Ramos (cell line): ENCODE measurements at regions not wholly inside any gene's neighbourhood (a gene's known extent, or its start where the extent isn't known, plus 50 kb on each side); places are given as distances from the start of the nearest gene placed in this dataset.
"Not testable (repeated sequence)": the region's sequence is repeated elsewhere in the genome, so short reads cannot be mapped to it uniquely, and the experiment has no call there.

Experiments
- in situ Hi-C: fragments of 300-500 bp; cut with MboI; formaldehyde crosslinking; loops from one replicate; pipeline ENCODE4 v1.14.3; 2022; ENCODE audit warnings: low sequenced_read_pairs; ENCODE audit not compliant: unreplicated experiment

DNA sequence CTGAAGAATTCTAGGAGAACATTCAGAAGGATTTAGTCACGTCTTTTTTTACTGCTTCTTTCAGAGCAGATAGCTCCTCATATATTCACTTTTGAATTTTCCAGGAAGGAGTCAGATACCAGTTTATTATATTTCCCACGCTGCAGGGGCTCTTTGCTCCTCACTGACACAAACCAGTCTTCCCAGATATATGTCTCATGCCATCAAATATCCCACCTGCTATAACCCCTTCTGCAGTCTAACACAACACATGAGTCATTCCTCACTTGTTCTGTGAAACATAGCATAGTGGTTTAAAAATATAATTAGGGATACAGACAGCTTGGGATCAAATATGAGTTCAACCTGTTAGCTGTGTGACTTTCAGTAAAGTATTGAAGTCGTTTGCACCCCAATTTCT, 251.7 kb upstream of the DPYD start:
- in situ Hi-C loops: no loop called here

DNA sequence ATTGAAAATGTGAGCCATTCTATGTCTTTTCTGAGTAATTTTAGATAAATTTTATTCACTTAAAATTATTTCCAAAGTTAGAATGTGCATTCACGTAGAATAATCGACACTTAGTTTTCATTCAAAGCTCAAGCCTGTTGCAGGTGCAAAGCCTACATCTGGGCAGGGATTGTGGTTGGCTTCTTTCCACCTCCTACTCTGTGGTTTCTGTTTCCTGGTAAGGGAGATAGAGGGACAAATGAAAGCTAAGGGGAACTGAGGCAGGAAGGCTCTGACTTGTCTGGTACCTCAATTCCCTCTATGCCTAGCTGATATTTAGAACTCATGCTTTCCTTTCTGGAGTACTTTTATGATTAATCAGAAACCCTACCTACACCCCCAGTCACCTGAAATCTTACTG, 251.2 kb upstream of the DPYD start:
- in situ Hi-C loops: no loop called here

DNA sequence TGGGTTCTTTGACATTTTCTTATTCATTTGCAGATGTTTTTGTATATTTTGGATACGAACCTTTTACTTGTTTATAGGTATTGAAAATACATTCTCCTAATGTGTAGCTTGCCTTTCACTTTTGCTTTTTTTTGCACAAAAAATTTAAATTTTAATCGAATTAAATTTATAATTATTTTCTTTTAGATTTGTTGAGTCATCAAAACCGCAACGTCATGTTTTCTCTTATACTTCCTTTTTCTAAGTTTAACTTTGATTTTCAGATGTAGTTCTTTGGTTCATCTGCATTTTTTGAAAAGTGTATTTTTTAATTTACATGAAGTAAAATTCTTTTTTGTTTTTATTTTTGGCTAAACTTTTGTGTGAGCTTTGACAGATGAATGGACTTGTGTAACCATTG, 243.7 kb upstream of the DPYD start:
- in situ Hi-C loops: no loop called here

DNA sequence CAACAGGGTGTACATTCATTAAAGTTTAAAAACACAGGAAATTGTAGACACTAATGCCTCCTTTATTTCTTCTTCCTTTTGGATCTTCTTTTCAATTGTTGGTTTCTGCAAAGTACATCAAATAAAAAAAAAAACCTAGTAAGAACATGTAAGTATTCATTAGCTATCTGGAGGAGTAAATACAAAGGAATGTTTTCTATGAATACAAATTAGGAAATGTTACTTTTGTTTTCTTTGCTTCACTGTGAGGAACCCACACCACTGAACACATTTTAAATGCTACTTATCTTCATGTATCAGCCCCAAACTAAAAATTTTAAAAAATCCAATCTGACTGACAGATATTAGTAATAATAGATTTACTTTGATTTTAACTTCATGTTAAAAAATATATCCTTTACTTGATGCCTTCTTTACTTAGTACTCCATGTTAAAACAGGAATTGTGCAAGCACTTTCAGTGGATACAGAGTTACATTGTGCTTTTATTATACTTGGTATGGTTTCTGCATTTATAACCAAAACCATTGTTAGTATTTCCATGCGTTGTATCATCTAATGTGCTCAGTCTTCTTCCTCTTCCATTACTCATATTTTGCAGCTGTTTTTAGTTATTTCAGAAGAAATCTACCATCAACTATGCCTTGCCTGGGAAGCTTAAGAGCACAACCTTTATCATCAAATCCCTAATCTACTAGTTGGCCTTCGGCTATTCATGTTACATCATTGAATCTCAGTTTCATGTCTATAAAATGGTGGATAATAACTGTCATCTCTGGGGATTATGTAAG, 236.9 kb upstream of the DPYD start:
- in situ Hi-C loops: no loop called here

DNA sequence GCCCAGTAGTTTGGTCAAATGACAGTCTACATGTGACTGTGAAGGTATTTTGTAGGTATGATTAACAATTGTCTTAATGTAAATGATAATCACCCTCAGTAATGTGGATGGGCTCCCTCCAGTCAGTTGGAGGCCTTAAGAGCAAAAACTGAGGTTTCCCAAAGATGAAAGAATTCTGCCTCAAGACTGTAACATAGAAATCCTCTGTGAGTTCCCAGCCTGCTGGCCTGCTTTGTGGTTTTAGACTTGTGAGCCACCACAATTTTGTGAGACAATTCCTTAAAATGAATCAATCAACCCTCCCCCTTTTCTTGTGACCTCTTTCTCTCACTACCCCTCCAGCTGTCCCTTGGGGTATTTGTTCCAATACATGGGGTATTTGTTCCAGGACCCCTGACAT, 226.4 kb upstream of the DPYD start:
- in situ Hi-C loops: no loop called here

DNA sequence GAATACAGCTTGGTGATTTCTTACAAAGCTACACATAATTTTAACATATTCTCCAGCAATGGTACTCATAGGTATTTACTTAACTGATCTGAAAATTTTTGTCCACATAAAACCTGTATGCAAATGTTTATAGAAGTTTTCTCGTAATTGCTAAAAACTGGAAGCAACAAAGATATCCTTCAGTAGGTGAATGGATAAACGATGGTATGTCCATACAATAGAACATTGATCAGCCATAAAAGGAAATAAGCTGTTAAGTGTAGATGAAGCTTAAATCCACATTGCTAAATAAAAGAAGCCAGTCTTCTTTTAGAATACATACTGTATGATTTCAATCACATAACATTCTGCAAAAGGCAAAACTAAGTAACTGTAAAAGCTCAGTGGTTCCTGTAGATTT, 224.8 kb upstream of the DPYD start:
- in situ Hi-C loops: no loop called here

DNA sequence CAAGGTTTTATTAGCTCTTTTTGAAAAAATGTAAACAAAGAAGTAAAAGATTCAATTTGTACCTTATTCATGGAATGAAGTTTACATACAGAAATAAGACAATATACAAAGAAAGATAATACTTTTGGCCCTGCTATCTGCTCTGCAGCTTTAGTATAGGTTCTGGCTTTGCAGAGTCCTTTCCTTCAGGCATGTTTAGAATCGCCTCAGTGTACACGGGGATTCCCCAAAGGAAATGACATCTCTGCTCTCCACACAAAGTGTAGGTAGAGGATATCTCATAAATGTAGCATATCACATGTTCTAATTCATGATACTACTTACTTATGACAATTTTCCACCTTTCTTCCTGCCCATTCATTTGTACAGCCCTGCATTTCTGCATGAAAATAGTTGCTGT, 222.6 kb upstream of the DPYD start:
- in situ Hi-C loops: no loop called here

DNA sequence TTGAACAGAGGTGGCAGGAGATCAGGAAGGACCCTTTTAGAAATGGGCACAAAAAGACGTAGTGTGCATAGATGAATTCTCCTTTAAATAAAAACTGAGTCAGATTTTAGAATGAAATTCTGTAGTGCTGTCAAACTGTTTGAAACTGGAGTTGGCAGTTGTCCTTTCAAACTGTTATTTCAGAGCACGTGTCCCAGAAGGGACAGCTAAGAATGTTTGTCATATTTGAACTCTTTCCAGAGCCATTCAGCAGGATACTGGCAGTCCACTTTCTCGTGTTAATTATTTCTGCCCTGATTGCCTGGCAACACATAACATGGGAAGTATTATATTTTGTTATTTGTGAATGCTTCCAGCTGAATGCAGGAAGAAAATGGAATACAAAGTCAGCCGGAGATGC, 212.3 kb upstream of the DPYD start:
- in situ Hi-C loops: no loop called here

DNA sequence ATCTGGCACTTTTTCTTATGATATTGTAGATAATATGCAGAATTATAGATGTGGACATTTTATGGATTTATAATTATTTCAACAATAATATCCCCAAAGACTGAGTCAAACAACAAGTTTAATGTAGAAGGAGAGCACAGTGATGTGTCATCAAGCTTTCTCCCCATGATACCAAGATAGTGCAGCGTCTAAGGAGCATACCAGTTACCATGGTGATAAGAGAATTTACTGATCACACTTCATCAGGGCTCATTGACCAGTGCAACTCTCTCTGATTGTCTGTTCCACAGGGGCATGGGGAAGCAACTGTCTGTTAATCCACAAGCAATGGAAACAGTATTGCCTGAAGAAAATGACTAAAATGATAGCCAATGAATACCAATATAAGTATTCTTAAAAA, 209.6 kb upstream of the DPYD start:
- in situ Hi-C loops: no loop called here

DNA sequence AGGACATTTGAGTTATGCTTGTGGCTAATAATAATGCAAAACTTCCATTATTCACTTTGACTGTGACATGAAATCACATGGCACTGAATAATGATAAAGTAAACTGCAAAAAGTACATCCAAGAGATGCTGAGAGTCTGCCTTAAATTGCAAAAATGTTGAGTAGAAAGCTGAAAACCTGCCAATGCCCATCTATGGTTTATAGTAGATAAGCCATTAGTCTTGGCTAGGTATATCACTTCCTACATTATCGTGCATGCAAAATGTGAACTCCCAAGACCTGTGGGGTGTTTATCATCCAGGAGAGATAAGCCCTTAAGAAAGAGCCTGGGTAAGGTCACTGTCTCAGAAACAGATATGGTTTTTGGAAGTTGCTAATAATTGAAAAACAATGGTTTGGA, 208.7 kb upstream of the DPYD start:
- in situ Hi-C loops: no loop called here

DNA sequence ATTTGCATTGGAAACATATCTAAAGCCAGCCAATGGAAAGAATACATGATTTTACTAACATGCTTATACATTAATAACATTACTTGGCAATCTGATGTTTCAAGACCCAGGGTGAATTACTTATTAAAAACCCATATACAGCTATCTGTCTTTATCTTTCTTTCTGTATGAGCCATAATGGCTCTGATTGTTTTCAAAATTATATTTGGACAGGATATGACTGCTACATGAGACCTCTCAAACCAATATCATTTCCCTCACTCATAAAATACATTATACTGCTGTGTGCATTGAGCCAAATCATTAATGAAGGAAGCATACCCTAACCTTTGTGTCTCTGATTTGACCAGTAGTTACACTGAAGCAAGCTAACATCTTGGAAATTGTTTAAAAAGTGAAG, 205.9 kb upstream of the DPYD start:
- in situ Hi-C loops: no loop called here

DNA sequence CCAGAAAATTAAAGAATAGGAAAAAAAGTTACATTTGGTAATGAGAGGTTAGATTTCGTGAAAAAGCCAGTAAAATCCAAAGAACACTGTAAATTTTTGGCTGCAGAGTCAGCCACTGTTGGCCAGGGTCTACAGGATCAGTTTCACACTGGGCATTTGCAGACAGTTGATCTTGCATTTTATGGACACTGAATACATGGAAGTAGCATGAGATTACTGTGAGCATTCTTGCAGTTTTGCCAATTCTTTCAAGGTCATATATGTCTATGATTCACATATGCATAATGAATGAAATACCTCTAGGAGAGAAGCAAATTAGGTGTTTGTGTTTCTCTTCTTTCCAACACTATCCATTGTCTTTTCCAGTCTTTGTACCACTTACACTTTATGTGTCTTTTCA, 200.8 kb upstream of the DPYD start:
- in situ Hi-C loops: no loop called here

DNA sequence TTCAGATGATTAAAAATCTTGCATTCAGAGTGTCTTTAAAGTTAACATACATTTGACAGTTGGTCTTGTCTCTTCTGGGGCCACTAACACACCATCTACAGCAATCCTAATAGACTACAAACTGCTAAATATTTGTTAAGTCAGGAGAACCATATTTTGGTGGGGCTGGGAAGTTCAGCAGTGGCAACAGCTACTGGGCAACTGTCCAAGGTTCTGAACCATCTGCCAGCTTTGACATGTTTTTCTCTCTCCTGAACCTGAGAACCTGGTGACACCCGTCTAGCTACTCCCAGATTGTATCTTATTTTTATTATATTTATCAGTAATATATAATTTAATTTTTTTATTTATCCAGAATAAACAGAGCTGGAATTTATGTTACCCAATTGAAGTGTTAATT, 199.0 kb upstream of the DPYD start:
- in situ Hi-C loops: no loop called here

DNA sequence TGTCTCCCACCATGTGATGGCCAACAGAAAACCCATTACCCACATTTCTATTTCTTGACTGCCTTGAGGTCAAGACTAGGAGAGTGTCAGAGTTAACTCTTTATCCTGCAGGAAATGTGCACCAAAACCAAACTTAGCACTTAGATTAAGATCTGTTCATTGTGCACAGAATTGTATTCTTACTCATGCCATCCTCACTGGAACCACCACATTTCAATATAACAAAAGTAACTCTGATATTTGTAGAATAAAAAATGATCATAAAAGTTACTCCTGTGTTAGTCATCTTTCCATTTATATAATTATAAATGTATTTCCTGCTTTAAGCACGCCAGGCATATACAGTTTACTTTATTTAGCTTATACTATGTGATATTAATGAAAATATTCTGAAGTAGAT, 193.0 kb upstream of the DPYD start:
- in situ Hi-C loops: no loop called here

DNA sequence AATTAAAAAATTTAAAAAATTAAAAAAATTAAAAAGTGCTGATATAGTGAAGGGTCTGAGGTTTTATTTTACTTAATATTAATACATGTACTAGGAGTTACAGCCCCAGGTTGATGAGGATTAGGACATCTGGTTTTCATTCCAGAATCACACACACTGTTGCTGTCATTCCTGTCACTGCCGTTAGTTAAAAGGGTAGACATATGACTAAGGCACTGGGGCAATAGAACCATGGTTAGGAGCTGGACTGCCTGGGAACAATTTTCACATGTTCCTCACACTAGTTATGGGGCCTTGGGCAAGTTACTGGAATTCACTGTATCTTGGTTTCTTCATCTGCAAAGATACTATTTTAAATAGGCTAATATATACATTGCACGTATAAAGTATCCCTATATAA, 191.8 kb upstream of the DPYD start:
- in situ Hi-C loops: no loop called here

DNA sequence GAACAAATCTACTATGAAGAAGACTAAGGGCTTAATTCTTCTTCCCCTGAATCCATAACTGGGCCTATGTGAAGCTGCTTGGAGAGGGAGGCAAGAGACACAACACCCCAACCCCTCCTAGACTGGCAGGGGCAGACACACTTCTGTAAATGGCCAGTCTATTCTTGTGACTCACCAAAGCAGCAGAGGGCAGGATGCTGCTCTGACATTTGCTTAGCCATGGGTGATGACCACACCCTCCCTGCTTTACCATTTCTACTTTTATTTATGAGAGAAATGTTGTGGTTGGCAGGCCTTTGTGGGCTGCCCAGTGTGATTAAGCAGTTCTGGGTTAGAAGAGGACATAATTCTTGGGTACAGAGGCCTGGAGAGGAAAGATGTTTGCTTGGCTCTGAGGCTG, 189.8 kb upstream of the DPYD start:
- in situ Hi-C loops: no loop called here

DNA sequence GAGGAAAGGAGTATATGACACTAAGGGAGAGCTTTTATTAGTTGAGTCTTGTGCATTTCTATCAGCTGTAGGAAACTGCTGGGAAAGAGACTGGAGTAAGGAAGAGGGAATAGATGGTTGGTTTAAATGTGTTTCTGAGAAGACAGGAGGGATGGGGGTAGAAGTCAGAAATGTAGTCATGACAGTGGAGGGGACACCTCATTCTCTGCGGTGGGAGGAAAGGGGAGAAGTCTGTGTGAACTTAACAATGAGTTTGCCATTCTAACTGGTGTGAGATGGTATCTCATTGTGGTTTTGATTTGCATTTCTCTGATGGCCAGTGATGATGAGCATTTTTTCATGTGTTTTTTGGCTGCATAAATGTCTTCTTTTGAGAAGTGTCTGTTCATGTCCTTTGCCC, 187.5 kb upstream of the DPYD start:
- in situ Hi-C loops: not testable (repeated sequence)

DNA sequence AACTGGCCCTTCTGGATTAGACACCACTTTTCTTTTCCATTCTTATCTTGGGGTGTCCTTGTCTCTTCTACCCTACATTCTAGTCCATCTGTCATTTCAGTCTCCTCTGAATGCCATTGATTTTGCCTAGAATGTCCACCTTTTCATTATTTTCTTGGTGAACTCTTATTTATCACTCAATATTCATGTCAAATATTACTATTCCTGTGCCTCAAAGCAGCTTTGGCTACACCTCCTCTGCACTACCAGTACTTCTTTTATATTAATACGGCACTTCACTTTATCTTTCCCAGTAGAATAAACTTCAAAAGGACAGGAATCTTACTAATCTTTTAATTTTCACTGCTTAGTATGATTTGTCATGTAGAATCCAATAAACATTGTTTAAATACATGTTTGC, 186.4 kb upstream of the DPYD start:
- in situ Hi-C loops: no loop called here

DNA sequence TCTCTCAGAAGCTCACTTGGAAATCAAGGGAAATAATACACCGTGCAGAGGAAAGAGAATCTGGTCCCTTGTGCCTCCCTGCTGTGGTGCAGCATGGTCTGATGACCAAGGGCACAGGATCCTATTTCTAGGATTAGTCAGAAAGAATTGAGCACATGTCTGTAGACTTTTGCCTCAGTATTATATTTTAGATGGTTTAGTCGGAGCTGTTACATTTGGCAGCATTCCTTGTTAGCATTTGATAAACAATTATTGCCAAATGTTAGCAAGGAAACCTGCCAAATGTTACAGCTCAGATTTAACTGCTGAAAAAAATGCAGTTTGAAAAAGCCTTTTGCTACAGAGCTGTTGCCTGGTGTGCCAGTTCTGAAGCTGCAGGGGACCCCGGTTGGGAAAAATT, 183.5 kb upstream of the DPYD start:
- in situ Hi-C loops: no loop called here

DNA sequence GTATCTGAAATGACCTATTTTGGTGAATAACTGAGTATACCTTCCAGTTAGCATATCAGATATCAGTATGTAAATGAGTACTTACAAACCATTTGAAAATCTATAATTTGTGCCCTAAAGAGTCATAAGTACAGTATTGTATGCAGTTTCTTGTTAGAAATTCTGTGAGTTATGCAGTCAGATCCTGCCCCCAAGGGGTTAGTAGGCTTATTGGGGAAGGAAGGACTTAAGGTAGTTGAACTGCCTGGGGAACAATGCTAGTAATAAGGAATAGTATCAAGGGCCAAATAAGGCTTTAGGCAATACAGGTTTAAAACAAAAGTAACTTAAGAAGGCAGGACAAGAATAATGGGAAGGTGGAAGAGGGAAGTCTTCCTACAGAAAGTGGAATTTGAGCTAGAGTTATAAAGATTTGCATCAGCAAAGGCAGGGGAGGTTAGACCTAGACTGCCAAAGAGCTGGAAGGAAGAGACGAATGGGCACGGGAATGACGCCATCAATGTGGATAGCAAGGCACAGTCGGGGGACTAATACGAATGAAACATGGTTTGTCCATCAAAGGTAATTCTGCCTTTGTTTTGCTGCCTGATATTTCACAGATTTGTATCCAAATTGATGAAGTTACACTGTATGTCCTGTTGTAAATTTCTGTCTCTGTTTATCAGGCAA, 182.9 kb upstream of the DPYD start:
- in situ Hi-C loops: no loop called here

DNA sequence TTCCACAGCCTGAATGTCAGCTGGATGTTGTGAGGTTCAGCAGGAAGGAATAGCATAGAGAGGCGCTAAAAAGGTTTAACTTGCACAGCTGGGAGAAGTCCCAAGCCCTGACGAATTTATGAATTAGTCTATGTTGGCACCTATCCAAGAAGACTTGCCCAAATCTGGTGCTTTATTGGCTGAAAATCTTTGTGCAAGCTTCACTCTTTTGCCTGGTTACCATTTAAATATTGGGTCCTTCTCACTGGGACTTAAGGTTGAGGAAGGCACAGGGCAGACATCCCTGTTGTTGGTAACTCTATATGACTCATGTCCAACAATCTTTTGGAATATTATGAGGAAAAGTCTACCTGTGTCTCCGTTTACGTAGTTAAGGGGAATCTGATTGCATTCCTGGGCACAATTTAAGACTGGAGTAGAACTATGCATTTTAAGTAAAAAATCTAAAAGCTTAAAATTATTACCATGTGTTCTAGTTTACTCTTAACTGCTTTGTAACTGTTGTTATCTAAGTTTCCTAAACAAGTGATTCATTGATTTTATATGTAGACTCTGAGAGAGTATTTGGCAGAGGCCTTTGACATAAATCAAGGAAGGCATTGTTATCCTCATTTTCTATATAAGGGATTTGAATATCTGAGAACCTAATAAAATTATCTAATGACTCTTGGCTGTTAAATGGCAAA, 181.7 kb upstream of the DPYD start:
- in situ Hi-C loops: no loop called here

DNA sequence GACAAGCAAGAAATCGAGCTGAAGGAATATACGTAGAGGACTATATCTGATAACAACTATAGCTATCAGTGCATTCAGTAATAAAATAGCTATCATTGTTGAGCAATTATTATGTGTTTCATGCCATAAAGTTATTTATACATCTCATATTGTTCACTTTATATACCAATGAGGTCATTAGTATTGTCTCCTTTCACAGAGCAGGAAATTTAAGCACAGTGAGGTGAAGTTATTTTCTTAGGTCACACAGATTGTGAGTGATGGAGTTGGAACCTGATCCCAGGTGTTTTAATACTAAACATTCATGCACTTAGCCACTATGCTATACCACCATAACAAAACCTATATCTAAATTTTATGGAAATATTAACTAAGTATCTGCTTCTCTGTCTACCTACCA, 180.5 kb upstream of the DPYD start:
- in situ Hi-C loops: no loop called here
